ENCODE measurements at regions not wholly inside any gene's neighbourhood (a gene's known extent, or its start where the extent isn't known, plus 50 kb on each side); places are given as distances from the start of the nearest gene placed in this dataset.

GRCh38 chr3:71896751-71897150 lies 111.8 kb upstream of the PROK2 start:
- peaks cover 9% of the 10 kb centered on the region for H3K27me3 ChIP-seq (ENCODE audit: control insufficient read depth, insufficient read depth, low read length)
- TF ChIP-seq CTCF (IDR thresholded peaks at IDR 0.05), result no peak
- no peaks in the 10 kb centered on the region for H3K36me3 ChIP-seq (ENCODE audit: control insufficient read depth, insufficient read depth, low read length)
- Mint-ChIP-seq H3K9me3 (no peaks in the 10 kb centered on the region), H3K27ac (no peak overlapping the region), H3K36me3 (no peaks in the 10 kb centered on the region), H3K4me3 (no peak overlapping the region), H3K27me3 (ENCODE audit: low read depth in 2 of 2) (peaks cover 12 to 29% of the 10 kb centered on the region in 2 donors), H3K4me1 (no peaks in the 10 kb centered on the region)
- no peak for DNase-seq
- H3K27ac ChIP-seq (ENCODE audit: low read length), result no peak overlapping the region
- no peaks in the 10 kb centered on the region for H3K4me1 ChIP-seq (ENCODE audit: control insufficient read depth, insufficient read depth, low read length)
- H3K9me3 ChIP-seq (ENCODE audit: control insufficient read depth, insufficient read depth, low read length), result no peaks in the 10 kb centered on the region
- ATAC-seq, result no peak
- intact Hi-C loops (cut with micrococcal nuclease), result no loop called here
- no peak overlapping the region for H3K4me3 ChIP-seq (ENCODE audit: low read length)
- WGBS (ENCODE audit: insufficient coverage), result 89% methylated on average over 4 of the region's 4 CpGs

GRCh38 chr3:71893702-71894479 lies 108.9 kb upstream of the PROK2 start:
- DNase-seq (no peak), ATAC-seq (no peak)
- Histone ChIP-seq H3K9me3 (ENCODE audit: control insufficient read depth, insufficient read depth, low read length) (no peaks in the 10 kb centered on the region), H3K4me3 (ENCODE audit: low read length) (no peak overlapping the region), H3K4me1 (ENCODE audit: control insufficient read depth, insufficient read depth, low read length) (no peaks in the 10 kb centered on the region), H3K27me3 (ENCODE audit: control insufficient read depth, insufficient read depth, low read length) (peaks cover 3% of the 10 kb centered on the region), H3K27ac (ENCODE audit: low read length) (no peak overlapping the region), H3K36me3 (ENCODE audit: control insufficient read depth, insufficient read depth, low read length) (no peaks in the 10 kb centered on the region)
- Mint-ChIP-seq H3K4me1 (no peaks in the 10 kb centered on the region), H3K9me3 (no peaks in the 10 kb centered on the region), H3K36me3 (no peaks in the 10 kb centered on the region), H3K4me3 (no peak overlapping the region), H3K27me3 (ENCODE audit: low read depth in 2 of 2) (peaks cover 7 to 11% of the 10 kb centered on the region in 2 donors), H3K27ac (no peak overlapping the region)
- WGBS (ENCODE audit: insufficient coverage), result 92% methylated on average over 6 of the region's 6 CpGs
- no peak for TF ChIP-seq CTCF (IDR thresholded peaks at IDR 0.05)
- intact Hi-C loops (cut with micrococcal nuclease), result no loop called here

GRCh38 chr3:71893122-71893521 lies 108.2 kb upstream of the PROK2 start:
- Histone ChIP-seq H3K4me1 (ENCODE audit: control insufficient read depth, insufficient read depth, low read length) (no peaks in the 10 kb centered on the region), H3K27me3 (ENCODE audit: control insufficient read depth, insufficient read depth, low read length) (peaks cover 3% of the 10 kb centered on the region), H3K27ac (ENCODE audit: low read length) (no peak overlapping the region), H3K9me3 (ENCODE audit: control insufficient read depth, insufficient read depth, low read length) (no peaks in the 10 kb centered on the region), H3K4me3 (ENCODE audit: low read length) (no peak overlapping the region), H3K36me3 (ENCODE audit: control insufficient read depth, insufficient read depth, low read length) (no peaks in the 10 kb centered on the region)
- no peak for TF ChIP-seq CTCF (IDR thresholded peaks at IDR 0.05)
- DNase-seq, result no peak
- no peak for ATAC-seq
- 86% methylated on average over 6 of the region's 6 CpGs for WGBS (ENCODE audit: insufficient coverage)
- intact Hi-C loops (cut with micrococcal nuclease), result no loop called here
- H3K9me3 Mint-ChIP-seq, result no peaks in the 10 kb centered on the region
- no peaks in the 10 kb centered on the region for H3K36me3 Mint-ChIP-seq
- H3K27me3 Mint-ChIP-seq (ENCODE audit: low read depth in 2 of 2), result peaks cover 6 to 15% of the 10 kb centered on the region in 2 donors
- no peak overlapping the region for H3K4me3 Mint-ChIP-seq
- no peak overlapping the region for H3K27ac Mint-ChIP-seq
- H3K4me1 Mint-ChIP-seq, result no peaks in the 10 kb centered on the region

GRCh38 chr3:71891483-71891882 lies 106.5 kb upstream of the PROK2 start:
- TF ChIP-seq CTCF (IDR thresholded peaks at IDR 0.05), result no peak
- Mint-ChIP-seq H3K9me3 (no peaks in the 10 kb centered on the region), H3K36me3 (no peaks in the 10 kb centered on the region), H3K27me3 (ENCODE audit: low read depth in 2 of 2) (peaks cover 8 to 9% of the 10 kb centered on the region in 2 donors), H3K4me3 (no peak overlapping the region), H3K4me1 (no peaks in the 10 kb centered on the region), H3K27ac (no peak overlapping the region)
- Histone ChIP-seq H3K27me3 (ENCODE audit: control insufficient read depth, insufficient read depth, low read length) (no peaks in the 10 kb centered on the region), H3K9me3 (ENCODE audit: control insufficient read depth, insufficient read depth, low read length) (no peaks in the 10 kb centered on the region), H3K36me3 (ENCODE audit: control insufficient read depth, insufficient read depth, low read length) (no peaks in the 10 kb centered on the region), H3K4me3 (ENCODE audit: low read length) (no peak overlapping the region), H3K4me1 (ENCODE audit: control insufficient read depth, insufficient read depth, low read length) (no peaks in the 10 kb centered on the region), H3K27ac (ENCODE audit: low read length) (no peak overlapping the region)
- no peak for DNase-seq
- no peak for ATAC-seq
- intact Hi-C loops (cut with micrococcal nuclease), result no loop called here
